PC-9 (cell line): ENCODE measurements at regions not wholly inside any gene's neighbourhood (a gene's known extent, or its start where the extent isn't known, plus 50 kb on each side); places are given as distances from the start of the nearest gene placed in this dataset.
"Not testable (repeated sequence)": the region's sequence is repeated elsewhere in the genome, so short reads cannot be mapped to it uniquely, and the experiment has no call there.

Experiments
- BruUV-seq: library from RNA; stranded (reverse); fragments of 400-500 nt; replicated peaks from 2 replicates; lab custom pipeline; 2021; lab: Mats Ljungman, UMichigan
- CTCF ChIA-PET: fragments of 300-600 bp; sonication (Branson Sonifier 250); formaldehyde crosslinking; loops from one replicate; lab custom pipeline; 2022; ENCODE audit warnings: antibody characterized with exemption; lab: Charles Lee
- POLR2A ChIA-PET: fragments of 300-600 bp; sonication (Branson Sonifier 250); formaldehyde crosslinking; loops from one replicate; lab custom pipeline; 2022; ENCODE audit warnings: antibody characterized with exemption; ENCODE audit not compliant: unreplicated experiment; lab: Charles Lee
- DNase-seq, 2 experiments: peaks; one replicate each; pipeline versions ENCODE4 v3.0.0 to v3.0.0-alpha.2; 2015 to 2022; ENCODE audit warnings: mixed read lengths in 1 of 2
- H2AFZ ChIP-seq: fragments of 200-600 bp; sonication (generic); 2 replicates; pipeline ENCODE4 v1.8.1; 2017; ENCODE audit warnings: antibody characterized with exemption
- H3F3A ChIP-seq: fragments of 200-600 bp; sonication (generic); 2 replicates; pipeline ENCODE4 v1.8.1; 2017; ENCODE audit warnings: antibody characterized with exemption, mild to moderate bottlenecking, low read depth; ENCODE audit not compliant: insufficient read depth
- H3K27ac ChIP-seq: fragments of 200-600 bp; sonication (generic); 2 replicates; pipeline ENCODE4 v1.6.1; 2016; ENCODE audit warnings: mixed run types
- H3K27me3 ChIP-seq: fragments of 200-600 bp; sonication (generic); 2 replicates; pipeline ENCODE4 v1.6.1; 2016; ENCODE audit warnings: low read depth, mixed run types; ENCODE audit not compliant: insufficient read depth
- H3K36me3 ChIP-seq: fragments of 200-600 bp; sonication (generic); 2 replicates; pipeline ENCODE4 v1.6.1; 2016; ENCODE audit warnings: low read depth, mixed run types
- H3K4me1 ChIP-seq: fragments of 200-600 bp; sonication (generic); replicated peaks from 2 replicates; pipeline ENCODE4 v1.6.1; 2016; ENCODE audit warnings: mixed run types; ENCODE audit not compliant: insufficient read depth
- H3K4me2 ChIP-seq: fragments of 200-600 bp; sonication (generic); 2 replicates; pipeline ENCODE4 v1.6.1; 2017; ENCODE audit warnings: mixed run types
- H3K4me3 ChIP-seq: fragments of 200-600 bp; sonication (generic); 2 replicates; pipeline ENCODE4 v1.6.1; 2016; ENCODE audit warnings: mixed run types
- H3K79me2 ChIP-seq: fragments of 200-600 bp; sonication (generic); 2 replicates; pipeline ENCODE4 v1.6.1; 2017; ENCODE audit warnings: low read depth, mixed run types
- H3K9me2 ChIP-seq: fragments of 200-600 bp; sonication (generic); 2 replicates; pipeline ENCODE4 v1.8.1; 2017; ENCODE audit warnings: mild to moderate bottlenecking; ENCODE audit not compliant: insufficient read depth
- H3K9me3 ChIP-seq: fragments of 200-600 bp; sonication (generic); 2 replicates; pipeline ENCODE4 v1.8.1; 2016; ENCODE audit warnings: low read depth; ENCODE audit not compliant: insufficient read depth
- H4K20me1 ChIP-seq: fragments of 200-600 bp; sonication (generic); 2 replicates; pipeline ENCODE4 v1.8.1; 2017; ENCODE audit not compliant: insufficient read depth
- EZH2 ChIP-seq: fragments of 200-600 bp; sonication (generic); IDR thresholded peaks from 2 replicates; pipeline ENCODE4 v1.8.0; 2017; ENCODE audit warnings: antibody characterized with exemption, low read depth
- intact Hi-C: fragments of 100-400 bp; cut with micrococcal nuclease; formaldehyde crosslinking; loops from one replicate; pipeline ENCODE4 v1.10.0; 2022; ENCODE audit not compliant: unreplicated experiment
- TF ChIP-seq, protein P1 (sequence below): fragments of 200-600 bp; sonication (generic); conservative IDR thresholded peaks from 2 replicates; pipeline ENCODE4 v1.6.1; 2017; ENCODE audit warnings: mixed run types, antibody characterized with exemption, mild to moderate bottlenecking, moderate library complexity

GRCh38 chr9:18061856-18062255 lies 412.1 kb upstream of the ADAMTSL1 start:
- intact Hi-C loops = no loop called here
- Histone ChIP-seq H3F3A (no peaks in the 10 kb centered on the region), H3K4me3 (no peak overlapping the region), H2AFZ (no peak overlapping the region), H3K36me3 (no peaks in the 10 kb centered on the region), H3K27me3 (no peaks in the 10 kb centered on the region), H3K4me2 (no peak overlapping the region), H3K9me3 (no peaks in the 10 kb centered on the region), H3K79me2 (no peaks in the 10 kb centered on the region), H3K4me1 (no peaks in the 10 kb centered on the region), H3K27ac (no peak overlapping the region), H3K9me2 (no peaks in the 10 kb centered on the region), H4K20me1 (no peaks in the 10 kb centered on the region)
- TF ChIP-seq EZH2 = no peak
- TF ChIP-seq, protein P1, sequence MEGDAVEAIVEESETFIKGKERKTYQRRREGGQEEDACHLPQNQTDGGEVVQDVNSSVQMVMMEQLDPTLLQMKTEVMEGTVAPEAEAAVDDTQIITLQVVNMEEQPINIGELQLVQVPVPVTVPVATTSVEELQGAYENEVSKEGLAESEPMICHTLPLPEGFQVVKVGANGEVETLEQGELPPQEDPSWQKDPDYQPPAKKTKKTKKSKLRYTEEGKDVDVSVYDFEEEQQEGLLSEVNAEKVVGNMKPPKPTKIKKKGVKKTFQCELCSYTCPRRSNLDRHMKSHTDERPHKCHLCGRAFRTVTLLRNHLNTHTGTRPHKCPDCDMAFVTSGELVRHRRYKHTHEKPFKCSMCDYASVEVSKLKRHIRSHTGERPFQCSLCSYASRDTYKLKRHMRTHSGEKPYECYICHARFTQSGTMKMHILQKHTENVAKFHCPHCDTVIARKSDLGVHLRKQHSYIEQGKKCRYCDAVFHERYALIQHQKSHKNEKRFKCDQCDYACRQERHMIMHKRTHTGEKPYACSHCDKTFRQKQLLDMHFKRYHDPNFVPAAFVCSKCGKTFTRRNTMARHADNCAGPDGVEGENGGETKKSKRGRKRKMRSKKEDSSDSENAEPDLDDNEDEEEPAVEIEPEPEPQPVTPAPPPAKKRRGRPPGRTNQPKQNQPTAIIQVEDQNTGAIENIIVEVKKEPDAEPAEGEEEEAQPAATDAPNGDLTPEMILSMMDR = no peak
- CTCF ChIA-PET = no interaction called here
- no peak for DNase-seq
- POLR2A ChIA-PET = no interaction called here
- BruUV-seq = no TSS peak

DNA sequence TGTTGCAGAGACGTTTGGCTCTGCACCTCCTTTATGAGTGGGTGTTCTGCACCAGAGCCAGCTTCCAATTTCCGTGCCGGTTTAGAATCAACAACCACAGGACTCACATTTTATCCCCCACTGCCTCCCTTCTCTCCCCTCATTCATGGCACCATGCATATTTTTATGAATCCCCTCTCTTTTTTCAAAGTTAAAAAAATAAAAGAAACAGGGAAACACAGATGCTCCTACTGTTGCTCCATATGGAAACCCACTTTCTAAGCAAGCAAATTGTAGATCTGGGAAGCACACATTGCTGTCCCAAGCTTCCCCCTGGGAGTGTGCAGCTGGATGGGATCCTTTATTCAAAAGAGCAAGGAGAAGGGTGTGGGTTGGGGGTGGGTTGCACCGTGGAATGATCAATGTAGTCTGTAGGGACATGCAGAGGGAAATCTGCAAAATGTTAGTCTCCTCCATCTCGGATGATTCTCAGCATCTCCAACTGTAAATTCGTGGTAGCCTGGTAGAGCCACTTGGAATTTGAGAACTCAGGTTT lies 410.0 kb upstream of the ADAMTSL1 start:
- no peaks in the 10 kb centered on the region for H4K20me1 ChIP-seq
- H3F3A ChIP-seq = no peaks in the 10 kb centered on the region
- H3K4me1 ChIP-seq = no peaks in the 10 kb centered on the region
- no peak overlapping the region for H2AFZ ChIP-seq
- DNase-seq = no peak
- no peaks in the 10 kb centered on the region for H3K9me2 ChIP-seq
- no TSS peak for BruUV-seq
- no peaks in the 10 kb centered on the region for H3K9me3 ChIP-seq
- no peak overlapping the region for H3K4me2 ChIP-seq
- H3K79me2 ChIP-seq = no peaks in the 10 kb centered on the region
- no peak for TF ChIP-seq EZH2
- TF ChIP-seq, protein P1 = no peak
- no peak overlapping the region for H3K4me3 ChIP-seq
- CTCF ChIA-PET = no interaction called here
- POLR2A ChIA-PET = no interaction called here
- intact Hi-C loops = no loop called here
- H3K36me3 ChIP-seq = no peaks in the 10 kb centered on the region
- no peak overlapping the region for H3K27ac ChIP-seq
- no peaks in the 10 kb centered on the region for H3K27me3 ChIP-seq

- H3K9me2 ChIP-seq, H3K79me2 ChIP-seq, CTCF ChIA-PET, intact Hi-C loops, H4K20me1 ChIP-seq, H3K36me3 ChIP-seq, H3F3A ChIP-seq, H3K4me2 ChIP-seq, H3K4me1 ChIP-seq, H2AFZ ChIP-seq, POLR2A ChIA-PET, DNase-seq, H3K9me3 ChIP-seq, H3K27ac ChIP-seq, H3K27me3 ChIP-seq, H3K4me3 ChIP-seq, BruUV-seq: not testable (repeated sequence)
Observed at GRCh38 chr9:18066608-18067007, 407.3 kb upstream of the ADAMTSL1 start.

- no peak for DNase-seq
- no peak overlapping the region for H2AFZ ChIP-seq
- no peaks in the 10 kb centered on the region for H3K79me2 ChIP-seq
- H3F3A ChIP-seq = no peaks in the 10 kb centered on the region
- ChIA-PET POLR2A (no interaction called here), CTCF (no interaction called here)
- H3K27me3 ChIP-seq = no peaks in the 10 kb centered on the region
- no peaks in the 10 kb centered on the region for H4K20me1 ChIP-seq
- no peaks in the 10 kb centered on the region for H3K9me2 ChIP-seq
- intact Hi-C loops = no loop called here
- no peak overlapping the region for H3K4me2 ChIP-seq
- no peak overlapping the region for H3K27ac ChIP-seq
- no TSS peak for BruUV-seq
- TF ChIP-seq, protein P1 = no peak
- no peak for TF ChIP-seq EZH2
- no peak overlapping the region for H3K4me3 ChIP-seq
- no peaks in the 10 kb centered on the region for H3K36me3 ChIP-seq
- no peaks in the 10 kb centered on the region for H3K4me1 ChIP-seq
- no peaks in the 10 kb centered on the region for H3K9me3 ChIP-seq
Observed at GRCh38 chr9:18067548-18068120, 406.3 kb upstream of the ADAMTSL1 start.
